ENCODE measurements at regions not wholly inside any gene's neighbourhood (a gene's known extent, or its start where the extent isn't known, plus 50 kb on each side); places are given as distances from the start of the nearest gene placed in this dataset.
"Not testable (repeated sequence)": the region's sequence is repeated elsewhere in the genome, so short reads cannot be mapped to it uniquely, and the experiment has no call there.

DNA sequence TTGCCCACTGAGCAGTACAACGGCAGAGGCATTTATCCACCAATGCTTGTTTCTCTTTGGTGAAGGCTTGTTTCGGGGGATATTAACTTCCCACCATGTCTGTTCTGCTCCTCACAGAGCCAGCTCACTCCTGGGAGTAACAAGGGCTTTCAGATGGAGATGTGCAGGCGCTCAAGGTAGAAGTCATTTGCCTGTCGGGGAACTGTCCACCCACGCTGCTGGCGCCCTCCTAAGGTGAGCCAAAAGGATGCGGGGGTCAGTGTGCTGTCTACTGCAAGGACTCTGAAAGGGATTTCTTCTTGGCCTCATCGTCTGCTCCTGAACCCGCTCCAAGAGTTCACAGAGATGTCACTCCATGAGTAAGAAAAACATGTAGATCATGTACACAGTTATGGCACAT, 57.0 kb upstream of the CYRIA start:
- peaks cover 6 to 20% of the 10 kb centered on the region in 2 donors for H3K4me1 ChIP-seq (ENCODE audit: control insufficient read depth in 2 of 2, insufficient read depth in 2 of 2, low read length in 2 of 2)
- no peak overlapping the region for H3K27ac ChIP-seq (ENCODE audit: low read length in 2 of 2)
- H3K9ac ChIP-seq (ENCODE audit: low read length), result no peak overlapping the region
- TF ChIP-seq, protein P1, sequence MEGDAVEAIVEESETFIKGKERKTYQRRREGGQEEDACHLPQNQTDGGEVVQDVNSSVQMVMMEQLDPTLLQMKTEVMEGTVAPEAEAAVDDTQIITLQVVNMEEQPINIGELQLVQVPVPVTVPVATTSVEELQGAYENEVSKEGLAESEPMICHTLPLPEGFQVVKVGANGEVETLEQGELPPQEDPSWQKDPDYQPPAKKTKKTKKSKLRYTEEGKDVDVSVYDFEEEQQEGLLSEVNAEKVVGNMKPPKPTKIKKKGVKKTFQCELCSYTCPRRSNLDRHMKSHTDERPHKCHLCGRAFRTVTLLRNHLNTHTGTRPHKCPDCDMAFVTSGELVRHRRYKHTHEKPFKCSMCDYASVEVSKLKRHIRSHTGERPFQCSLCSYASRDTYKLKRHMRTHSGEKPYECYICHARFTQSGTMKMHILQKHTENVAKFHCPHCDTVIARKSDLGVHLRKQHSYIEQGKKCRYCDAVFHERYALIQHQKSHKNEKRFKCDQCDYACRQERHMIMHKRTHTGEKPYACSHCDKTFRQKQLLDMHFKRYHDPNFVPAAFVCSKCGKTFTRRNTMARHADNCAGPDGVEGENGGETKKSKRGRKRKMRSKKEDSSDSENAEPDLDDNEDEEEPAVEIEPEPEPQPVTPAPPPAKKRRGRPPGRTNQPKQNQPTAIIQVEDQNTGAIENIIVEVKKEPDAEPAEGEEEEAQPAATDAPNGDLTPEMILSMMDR (IDR thresholded peaks at IDR 0.05), result no peak
- no peak for TF ChIP-seq EZH2 (IDR thresholded peaks at IDR 0.05; ENCODE audit: borderline replicate concordance, insufficient read depth, low read depth, low read length, poor library complexity, severe bottlenecking)
- no peak overlapping the region for H3K27ac Mint-ChIP-seq
- intact Hi-C loops (cut with micrococcal nuclease), result no loop called here
- POLR2A ChIA-PET, result no interaction called here
- H3K36me3 ChIP-seq (replicated peaks in 1 of 2; ENCODE audit: control extremely low read depth in 1 of 2, control insufficient read depth in 1 of 2, extremely low read depth in 1 of 2, insufficient read depth in 2 of 2, low read length in 1 of 2), result no peaks in the 10 kb centered on the region
- 84% methylated on average over 8 of the region's 9 CpGs for WGBS (ENCODE audit: insufficient coverage)
- H2AFZ ChIP-seq (ENCODE audit: insufficient read depth, low read depth, low read length, poor library complexity, severe bottlenecking), result no peak overlapping the region
- H3K27me3 ChIP-seq (replicated peaks in 1 of 4; ENCODE audit: control extremely low read depth in 1 of 4, control insufficient read depth in 3 of 4, insufficient read depth in 4 of 4, low read length in 3 of 4), result no peaks in the 10 kb centered on the region
- H3K79me2 ChIP-seq (ENCODE audit: control insufficient read depth, insufficient read depth, low read length), result no peaks in the 10 kb centered on the region
- H3K4me3 Mint-ChIP-seq, result no peak overlapping the region
- no peaks in the 10 kb centered on the region for H4K20me1 ChIP-seq (ENCODE audit: control insufficient read depth, insufficient read depth, low read length, poor library complexity, severe bottlenecking)
- peaks cover 0 to 1% (median 0%) of the 10 kb centered on the region in 3 donors for H3K9me3 ChIP-seq (ENCODE audit: control extremely low read depth in 1 of 3, control insufficient read depth in 2 of 3, insufficient read depth in 1 of 3, low read length in 2 of 3)
- H3K27me3 Mint-ChIP-seq, result no peaks in the 10 kb centered on the region
- H3K4me2 ChIP-seq (replicated peaks; ENCODE audit: low read depth, low read length, poor library complexity, severe bottlenecking), result no peak overlapping the region
- peaks cover 42% of the 10 kb centered on the region for H3K4me1 Mint-ChIP-seq
- no peak overlapping the region for H3K4me3 ChIP-seq (ENCODE audit: control extremely low read depth in 1 of 5, extremely low read depth in 1 of 5, insufficient read depth in 1 of 5, low read depth in 2 of 5, low read length in 4 of 5)
- DNase-seq (no peak), ATAC-seq (ENCODE audit: low read depth) (no peak)
- no peaks in the 10 kb centered on the region for H3K9me3 Mint-ChIP-seq (ENCODE audit: insufficient read depth)
- CTCF ChIA-PET, result interaction anchor here (1.8 kb wide), 1 partner anchor 34 kb away, joined by 6 read pairs; no protein-coding TSS in a partner anchor

- Mint-ChIP-seq H3K4me3 (no peak overlapping the region), H3K9me3 (ENCODE audit: insufficient read depth) (no peaks in the 10 kb centered on the region), H3K27ac (no peak overlapping the region), H3K4me1 (peaks cover 45% of the 10 kb centered on the region), H3K27me3 (no peaks in the 10 kb centered on the region)
- no peaks in the 10 kb centered on the region for H4K20me1 ChIP-seq (ENCODE audit: control insufficient read depth, insufficient read depth, low read length, poor library complexity, severe bottlenecking)
- no peak overlapping the region for H3K4me3 ChIP-seq (ENCODE audit: control extremely low read depth in 1 of 5, extremely low read depth in 1 of 5, insufficient read depth in 1 of 5, low read depth in 2 of 5, low read length in 4 of 5)
- ChIA-PET POLR2A (no interaction called here), CTCF (no interaction called here)
- intact Hi-C loops (cut with micrococcal nuclease), result no loop called here
- no peaks in the 10 kb centered on the region for H3K27me3 ChIP-seq (replicated peaks in 1 of 4; ENCODE audit: control extremely low read depth in 1 of 4, control insufficient read depth in 3 of 4, insufficient read depth in 4 of 4, low read length in 3 of 4)
- no peaks in the 10 kb centered on the region for H3K79me2 ChIP-seq (ENCODE audit: control insufficient read depth, insufficient read depth, low read length)
- DNase-seq (no peak), ATAC-seq (ENCODE audit: low read depth) (no peak)
- H3K36me3 ChIP-seq (replicated peaks in 1 of 2; ENCODE audit: control extremely low read depth in 1 of 2, control insufficient read depth in 1 of 2, extremely low read depth in 1 of 2, insufficient read depth in 2 of 2, low read length in 1 of 2), result no peaks in the 10 kb centered on the region
- H3K4me2 ChIP-seq (replicated peaks; ENCODE audit: low read depth, low read length, poor library complexity, severe bottlenecking), result no peak overlapping the region
- no peak overlapping the region for H2AFZ ChIP-seq (ENCODE audit: insufficient read depth, low read depth, low read length, poor library complexity, severe bottlenecking)
- TF ChIP-seq, protein P1 (IDR thresholded peaks at IDR 0.05), result no peak
- no peak for TF ChIP-seq EZH2 (IDR thresholded peaks at IDR 0.05; ENCODE audit: borderline replicate concordance, insufficient read depth, low read depth, low read length, poor library complexity, severe bottlenecking)
- peaks cover 11 to 26% of the 10 kb centered on the region in 2 donors for H3K4me1 ChIP-seq (ENCODE audit: control insufficient read depth in 2 of 2, insufficient read depth in 2 of 2, low read length in 2 of 2)
- H3K27ac ChIP-seq (ENCODE audit: low read length in 2 of 2), result no peak overlapping the region
- no CpG with 5 or more reads among the region's 1 CpG for WGBS (ENCODE audit: insufficient coverage)
- peaks cover 0 to 1% (median 0%) of the 10 kb centered on the region in 3 donors for H3K9me3 ChIP-seq (ENCODE audit: control extremely low read depth in 1 of 3, control insufficient read depth in 2 of 3, insufficient read depth in 1 of 3, low read length in 2 of 3)
- H3K9ac ChIP-seq (ENCODE audit: low read length), result no peak overlapping the region
Observed at GRCh38 chr2:16722126-16722525, 56.5 kb upstream of the CYRIA start.

GRCh38 chr2:16721529-16721928, 55.9 kb upstream of the CYRIA start:
- H3K4me3 Mint-ChIP-seq; H3K9ac ChIP-seq (ENCODE audit: low read length); intact Hi-C loops (cut with micrococcal nuclease); H3K27me3 ChIP-seq (replicated peaks in 1 of 4; ENCODE audit: control extremely low read depth in 1 of 4, control insufficient read depth in 3 of 4, insufficient read depth in 4 of 4, low read length in 3 of 4); H3K36me3 ChIP-seq (replicated peaks in 1 of 2; ENCODE audit: control extremely low read depth in 1 of 2, control insufficient read depth in 1 of 2, extremely low read depth in 1 of 2, insufficient read depth in 2 of 2, low read length in 1 of 2); ATAC-seq (ENCODE audit: low read depth); POLR2A ChIA-PET; DNase-seq; H3K4me2 ChIP-seq (replicated peaks; ENCODE audit: low read depth, low read length, poor library complexity, severe bottlenecking); CTCF ChIA-PET; H3K27ac ChIP-seq (ENCODE audit: low read length in 2 of 2); H3K4me3 ChIP-seq (ENCODE audit: control extremely low read depth in 1 of 5, extremely low read depth in 1 of 5, insufficient read depth in 1 of 5, low read depth in 2 of 5, low read length in 4 of 5); H3K27ac Mint-ChIP-seq; H3K9me3 Mint-ChIP-seq (ENCODE audit: insufficient read depth); H3K9me3 ChIP-seq (ENCODE audit: control extremely low read depth in 1 of 3, control insufficient read depth in 2 of 3, insufficient read depth in 1 of 3, low read length in 2 of 3); H3K27me3 Mint-ChIP-seq; H3K79me2 ChIP-seq (ENCODE audit: control insufficient read depth, insufficient read depth, low read length); H4K20me1 ChIP-seq (ENCODE audit: control insufficient read depth, insufficient read depth, low read length, poor library complexity, severe bottlenecking); H2AFZ ChIP-seq (ENCODE audit: insufficient read depth, low read depth, low read length, poor library complexity, severe bottlenecking): not testable (repeated sequence)
- WGBS (ENCODE audit: insufficient coverage), result 91% methylated on average over 4 of the region's 4 CpGs
- H3K4me1 Mint-ChIP-seq, result peaks cover 40% of the 10 kb centered on the region
- H3K4me1 ChIP-seq (ENCODE audit: control insufficient read depth in 2 of 2, insufficient read depth in 2 of 2, low read length in 2 of 2), result peaks cover 12 to 29% of the 10 kb centered on the region in 2 donors
